ENCODE measurements at regions not wholly inside any gene's neighbourhood (a gene's known extent, or its start where the extent isn't known, plus 50 kb on each side); places are given as distances from the start of the nearest gene placed in this dataset.

GRCh38 chr16:88305176-88305575, 77.6 kb upstream of the ZNF469 start:
- no peak for TF ChIP-seq CTCF (IDR thresholded peaks at IDR 0.05)
- no peak for TF ChIP-seq POLR2A (IDR thresholded peaks at IDR 0.05)
- TF ChIP-seq POLR2AphosphoS5 (IDR thresholded peaks at IDR 0.05) = no peak

Data from prostate gland (tissue), 2 donors.